ENCODE measurements at regions not wholly inside any gene's neighbourhood (a gene's known extent, or its start where the extent isn't known, plus 50 kb on each side); places are given as distances from the start of the nearest gene placed in this dataset.
"Not testable (repeated sequence)": the region's sequence is repeated elsewhere in the genome, so short reads cannot be mapped to it uniquely, and the experiment has no call there.

DNA sequence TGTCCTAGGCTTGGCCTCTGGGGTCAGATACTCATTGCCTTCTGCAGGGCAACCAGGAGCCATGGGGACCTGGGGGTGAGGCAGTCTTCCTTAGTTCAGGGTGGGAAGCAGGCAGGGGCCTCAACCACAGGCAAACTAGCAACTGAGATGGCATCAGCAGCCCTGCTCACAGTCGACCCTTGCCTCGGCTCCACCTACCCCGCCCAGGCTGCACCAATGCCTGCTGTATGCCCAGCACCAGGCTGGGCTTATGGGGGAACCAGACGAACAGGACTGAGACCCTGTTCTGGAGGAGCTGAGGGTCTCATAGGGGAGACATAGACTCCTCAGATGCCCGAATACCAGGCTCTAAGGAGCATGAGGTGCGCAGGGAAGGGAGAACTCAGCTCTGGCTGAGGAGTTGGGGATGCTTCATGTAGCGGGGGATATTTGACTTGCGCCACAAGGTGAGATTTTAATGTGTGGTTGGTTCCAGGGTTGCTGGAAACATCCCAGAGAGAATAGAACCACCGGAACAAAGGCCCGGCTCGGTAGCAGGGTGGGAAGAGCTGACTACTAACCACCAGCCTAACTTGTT lies 78.4 kb upstream of the GOLGA6L4 start:
- TF ChIP-seq, protein P1, sequence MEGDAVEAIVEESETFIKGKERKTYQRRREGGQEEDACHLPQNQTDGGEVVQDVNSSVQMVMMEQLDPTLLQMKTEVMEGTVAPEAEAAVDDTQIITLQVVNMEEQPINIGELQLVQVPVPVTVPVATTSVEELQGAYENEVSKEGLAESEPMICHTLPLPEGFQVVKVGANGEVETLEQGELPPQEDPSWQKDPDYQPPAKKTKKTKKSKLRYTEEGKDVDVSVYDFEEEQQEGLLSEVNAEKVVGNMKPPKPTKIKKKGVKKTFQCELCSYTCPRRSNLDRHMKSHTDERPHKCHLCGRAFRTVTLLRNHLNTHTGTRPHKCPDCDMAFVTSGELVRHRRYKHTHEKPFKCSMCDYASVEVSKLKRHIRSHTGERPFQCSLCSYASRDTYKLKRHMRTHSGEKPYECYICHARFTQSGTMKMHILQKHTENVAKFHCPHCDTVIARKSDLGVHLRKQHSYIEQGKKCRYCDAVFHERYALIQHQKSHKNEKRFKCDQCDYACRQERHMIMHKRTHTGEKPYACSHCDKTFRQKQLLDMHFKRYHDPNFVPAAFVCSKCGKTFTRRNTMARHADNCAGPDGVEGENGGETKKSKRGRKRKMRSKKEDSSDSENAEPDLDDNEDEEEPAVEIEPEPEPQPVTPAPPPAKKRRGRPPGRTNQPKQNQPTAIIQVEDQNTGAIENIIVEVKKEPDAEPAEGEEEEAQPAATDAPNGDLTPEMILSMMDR (IDR thresholded peaks at IDR 0.05), result not testable (repeated sequence)
- not testable (repeated sequence) for TF ChIP-seq POLR2A, EP300 (IDR thresholded peaks at IDR 0.05)

Data from ovary (tissue), 3 donors.